ENCODE measurements at regions not wholly inside any gene's neighbourhood (a gene's known extent, or its start where the extent isn't known, plus 50 kb on each side); places are given as distances from the start of the nearest gene placed in this dataset.
A peak's percentile ranks its signal among the peaks of the same experiment; 100 is the strongest.

- DNase-seq (ENCODE audit: low read depth in 2 of 2) = no peak
Observed at GRCh38 chrX:51798701-51799100, 55.5 kb downstream of the GSPT2 start.

GRCh38 chrX:51802917-51803688 lies 59.9 kb downstream of the GSPT2 start:
- peak; percentile 10 to 30 for DNase-seq (ENCODE audit: low read depth in 2 of 2)

- no peak for DNase-seq (ENCODE audit: low read depth in 2 of 2)
Observed at GRCh38 chrX:51803833-51804232, 60.6 kb downstream of the GSPT2 start.

GRCh38 chrX:51804741-51805140 lies 61.5 kb downstream of the GSPT2 start:
- DNase-seq (ENCODE audit: low read depth in 2 of 2) = no peak

DNA sequence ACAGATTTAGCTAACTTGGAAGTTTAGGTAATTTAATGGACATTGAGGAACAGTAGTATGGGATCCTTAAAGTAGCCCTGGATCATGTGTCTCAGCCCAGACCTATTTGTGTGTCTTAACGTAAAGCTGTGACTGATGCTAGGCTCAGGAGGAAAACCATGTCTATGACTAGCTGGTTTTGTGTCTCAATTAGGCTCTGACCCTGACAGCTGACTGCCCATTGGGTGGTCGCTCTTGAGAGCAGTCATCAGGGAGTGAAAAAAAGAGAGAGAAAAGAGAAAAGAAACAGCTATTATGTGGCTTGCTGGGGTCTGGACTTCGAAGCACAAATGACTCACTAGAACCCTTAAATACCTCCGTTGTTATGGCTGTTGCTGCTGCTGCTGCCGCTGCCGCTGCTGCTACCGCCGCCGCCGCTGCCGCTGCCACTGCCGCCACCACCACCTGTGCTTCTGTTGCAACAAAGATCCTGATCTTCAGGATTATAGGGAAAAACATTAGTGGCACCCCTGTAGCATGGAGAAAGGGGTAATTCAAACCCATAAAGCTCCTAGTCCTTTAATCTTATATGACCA lies 70.7 kb downstream of the GSPT2 start:
- no peak for DNase-seq (ENCODE audit: low read depth in 2 of 2)

- no peak for DNase-seq (ENCODE audit: low read depth in 2 of 2)
Observed at GRCh38 chrX:51824061-51824460, 69.4 kb upstream of the MAGED1 start.

- no peak for DNase-seq (ENCODE audit: low read depth in 2 of 2)
Observed at GRCh38 chrX:51825436-51825835, 68.0 kb upstream of the MAGED1 start.

DNA sequence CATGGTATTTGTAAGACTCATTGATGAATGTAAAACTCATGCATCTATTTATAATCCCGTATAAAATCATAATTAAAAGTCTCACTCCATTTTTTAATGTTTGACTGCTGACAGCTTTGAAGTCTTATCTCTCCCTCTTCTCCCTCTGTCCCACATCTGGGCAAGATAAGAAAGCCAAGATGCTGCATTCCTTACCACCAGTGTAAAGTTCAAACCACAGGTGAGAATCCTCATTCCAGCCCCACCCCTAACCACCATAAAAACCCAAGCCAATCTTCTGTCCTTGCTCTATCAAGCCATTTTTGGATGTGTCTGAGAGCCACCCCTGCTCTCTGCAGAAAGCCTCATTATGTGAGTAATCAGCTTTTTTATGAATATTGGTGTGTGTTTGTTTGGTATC lies 59.3 kb upstream of the MAGED1 start:
- no peak for DNase-seq (ENCODE audit: low read depth in 2 of 2)

- no peak for DNase-seq (ENCODE audit: low read depth in 2 of 2)
Observed at GRCh38 chrX:51836823-51837222, 56.6 kb upstream of the MAGED1 start.

DNA sequence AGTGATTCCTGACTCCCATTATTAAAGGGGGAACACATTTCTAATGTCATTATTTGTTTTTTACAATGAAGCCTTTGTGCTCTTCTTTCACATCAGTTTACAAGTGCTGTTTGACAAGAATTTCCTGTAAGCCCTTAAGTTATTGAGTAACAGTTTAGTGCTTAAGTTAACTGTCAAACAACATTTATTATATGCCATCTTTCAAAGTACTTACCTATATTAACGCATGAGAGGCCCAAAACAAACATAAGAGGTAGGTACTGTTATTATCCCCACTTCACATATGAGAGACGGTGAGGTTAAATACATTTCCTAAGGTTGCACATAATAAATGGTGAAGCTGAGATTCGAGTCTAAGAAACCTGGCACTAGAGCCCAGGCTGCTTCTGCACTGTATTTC lies 56.0 kb upstream of the MAGED1 start:
- no peak for DNase-seq (ENCODE audit: low read depth in 2 of 2)

DNA sequence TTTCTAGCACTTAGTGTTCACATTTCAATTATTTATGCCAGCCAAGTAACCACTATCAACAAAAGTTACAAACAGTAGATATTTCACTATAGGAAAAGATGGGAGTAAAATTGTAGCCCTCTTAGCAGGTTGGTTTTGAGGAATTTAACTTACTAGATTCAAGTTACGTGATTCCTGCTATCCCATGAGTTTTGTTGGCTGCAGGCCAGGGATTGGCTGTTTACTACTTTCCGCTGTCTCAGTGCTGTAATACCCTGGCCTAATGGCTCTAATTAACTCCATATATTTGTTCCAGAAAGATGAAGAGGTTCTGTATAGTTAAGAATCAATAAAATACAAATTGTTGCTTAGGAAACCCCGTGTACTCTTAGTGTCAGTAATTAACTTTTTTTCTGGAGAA lies 55.5 kb upstream of the MAGED1 start:
- peak; percentile 14 to 62 for DNase-seq (ENCODE audit: low read depth in 2 of 2)

All from lung microvascular endothelial cell (primary cell).